ENCODE measurements at regions not wholly inside any gene's neighbourhood (a gene's known extent, or its start where the extent isn't known, plus 50 kb on each side); places are given as distances from the start of the nearest gene placed in this dataset.

- Histone ChIP-seq H3K14ac (ENCODE audit: low read length) (no peak overlapping the region), H3K4me2 (ENCODE audit: insufficient read depth, low read length, poor library complexity, severe bottlenecking) (no peak overlapping the region), H4K91ac (ENCODE audit: low read depth, low read length, poor library complexity) (no peak overlapping the region), H3K4me1 (ENCODE audit: control insufficient read depth in 2 of 2, insufficient read depth in 1 of 2, low read depth in 1 of 2, low read length in 2 of 2) (no peaks in the 10 kb centered on the region), H2BK15ac (ENCODE audit: low read length) (no peak overlapping the region), H3K4ac (ENCODE audit: low read length) (no peak overlapping the region), H2BK120ac (ENCODE audit: low read depth, low read length) (no peak overlapping the region), H3K27ac (replicated peaks; ENCODE audit: low read length) (no peak overlapping the region), H3K4me3 (ENCODE audit: low read length in 2 of 2) (no peak overlapping the region), H2AFZ (ENCODE audit: low read length) (no peak overlapping the region), H3K27me3 (ENCODE audit: control insufficient read depth in 3 of 3, insufficient read depth in 3 of 3, low read depth in 1 of 3, low read length in 3 of 3) (no peaks in the 10 kb centered on the region), H2BK5ac (ENCODE audit: low read length) (no peak overlapping the region), H3K79me1 (ENCODE audit: low read depth, low read length) (no peaks in the 10 kb centered on the region), H3K36me3 (replicated peaks in 1 of 2; ENCODE audit: control insufficient read depth in 2 of 2, insufficient read depth in 2 of 2, low read length in 2 of 2) (no peaks in the 10 kb centered on the region), H3K9me3 (replicated peaks in 1 of 2; ENCODE audit: control insufficient read depth in 2 of 2, insufficient read depth in 1 of 2, low read depth in 1 of 2, low read length in 2 of 2) (no peaks in the 10 kb centered on the region), H4K8ac (ENCODE audit: low read depth, low read length) (no peak overlapping the region), H3K9ac (ENCODE audit: low read depth, low read length, poor library complexity) (no peak overlapping the region), H2AK5ac (ENCODE audit: low read depth, low read length) (no peak overlapping the region), H3K18ac (ENCODE audit: low read length) (no peak overlapping the region), H2BK12ac (ENCODE audit: low read length) (no peak overlapping the region), H3K23ac (ENCODE audit: low read depth, low read length, poor library complexity) (no peak overlapping the region)
- DNase-seq (ENCODE audit: low spot score): no peak
- WGBS, 2 donors (ENCODE audit: extremely low coverage in 2 of 2, insufficient read length in 2 of 2, insufficient replicate concordance in 1 of 2): no CpG with 5 or more reads among the region's 3 CpGs
Measured at GRCh38 chr2:51534166-51534565, 502.2 kb upstream of the NRXN1 start.

GRCh38 chr2:51528156-51528555 lies 496.2 kb upstream of the NRXN1 start:
- Histone ChIP-seq H3K14ac (ENCODE audit: low read length) (no peak overlapping the region), H3K9ac (ENCODE audit: low read depth, low read length, poor library complexity) (no peak overlapping the region), H3K79me1 (ENCODE audit: low read depth, low read length) (no peaks in the 10 kb centered on the region), H3K36me3 (replicated peaks in 1 of 2; ENCODE audit: control insufficient read depth in 2 of 2, insufficient read depth in 2 of 2, low read length in 2 of 2) (no peaks in the 10 kb centered on the region), H3K27me3 (ENCODE audit: control insufficient read depth in 3 of 3, insufficient read depth in 3 of 3, low read depth in 1 of 3, low read length in 3 of 3) (no peaks in the 10 kb centered on the region), H3K27ac (replicated peaks; ENCODE audit: low read length) (no peak overlapping the region), H3K4me1 (ENCODE audit: control insufficient read depth in 2 of 2, insufficient read depth in 1 of 2, low read depth in 1 of 2, low read length in 2 of 2) (no peaks in the 10 kb centered on the region), H2BK15ac (ENCODE audit: low read length) (no peak overlapping the region), H3K9me3 (replicated peaks in 1 of 2; ENCODE audit: control insufficient read depth in 2 of 2, insufficient read depth in 1 of 2, low read depth in 1 of 2, low read length in 2 of 2) (no peaks in the 10 kb centered on the region), H2BK5ac (ENCODE audit: low read length) (no peak overlapping the region), H3K4me2 (ENCODE audit: insufficient read depth, low read length, poor library complexity, severe bottlenecking) (no peak overlapping the region), H2AFZ (ENCODE audit: low read length) (no peak overlapping the region), H2BK12ac (ENCODE audit: low read length) (no peak overlapping the region), H3K4ac (ENCODE audit: low read length) (no peak overlapping the region), H2BK120ac (ENCODE audit: low read depth, low read length) (no peak overlapping the region), H3K23ac (ENCODE audit: low read depth, low read length, poor library complexity) (no peak overlapping the region), H3K4me3 (ENCODE audit: low read length in 2 of 2) (no peak overlapping the region), H4K8ac (ENCODE audit: low read depth, low read length) (no peak overlapping the region), H4K91ac (ENCODE audit: low read depth, low read length, poor library complexity) (no peak overlapping the region), H2AK5ac (ENCODE audit: low read depth, low read length) (no peak overlapping the region), H3K18ac (ENCODE audit: low read length) (no peak overlapping the region)
- no peak for DNase-seq (ENCODE audit: low spot score)
- WGBS, 2 donors (ENCODE audit: extremely low coverage in 2 of 2, insufficient read length in 2 of 2, insufficient replicate concordance in 1 of 2): no CpG with 5 or more reads among the region's 3 CpGs

GRCh38 chr2:51526766-51527165 lies 494.8 kb upstream of the NRXN1 start:
- Histone ChIP-seq H3K4me1 (ENCODE audit: control insufficient read depth in 2 of 2, insufficient read depth in 1 of 2, low read depth in 1 of 2, low read length in 2 of 2) (no peaks in the 10 kb centered on the region), H3K23ac (ENCODE audit: low read depth, low read length, poor library complexity) (no peak overlapping the region), H3K27me3 (ENCODE audit: control insufficient read depth in 3 of 3, insufficient read depth in 3 of 3, low read depth in 1 of 3, low read length in 3 of 3) (no peaks in the 10 kb centered on the region), H2AK5ac (ENCODE audit: low read depth, low read length) (no peak overlapping the region), H3K18ac (ENCODE audit: low read length) (no peak overlapping the region), H3K27ac (replicated peaks; ENCODE audit: low read length) (no peak overlapping the region), H2BK5ac (ENCODE audit: low read length) (no peak overlapping the region), H3K9ac (ENCODE audit: low read depth, low read length, poor library complexity) (no peak overlapping the region), H2BK15ac (ENCODE audit: low read length) (no peak overlapping the region), H2AFZ (ENCODE audit: low read length) (no peak overlapping the region), H3K4ac (ENCODE audit: low read length) (no peak overlapping the region), H3K9me3 (replicated peaks in 1 of 2; ENCODE audit: control insufficient read depth in 2 of 2, insufficient read depth in 1 of 2, low read depth in 1 of 2, low read length in 2 of 2) (no peaks in the 10 kb centered on the region), H4K91ac (ENCODE audit: low read depth, low read length, poor library complexity) (no peak overlapping the region), H2BK12ac (ENCODE audit: low read length) (no peak overlapping the region), H3K36me3 (replicated peaks in 1 of 2; ENCODE audit: control insufficient read depth in 2 of 2, insufficient read depth in 2 of 2, low read length in 2 of 2) (no peaks in the 10 kb centered on the region), H3K79me1 (ENCODE audit: low read depth, low read length) (no peaks in the 10 kb centered on the region), H3K4me2 (ENCODE audit: insufficient read depth, low read length, poor library complexity, severe bottlenecking) (no peak overlapping the region), H2BK120ac (ENCODE audit: low read depth, low read length) (no peak overlapping the region), H4K8ac (ENCODE audit: low read depth, low read length) (no peak overlapping the region), H3K14ac (ENCODE audit: low read length) (no peak overlapping the region), H3K4me3 (ENCODE audit: low read length in 2 of 2) (no peak overlapping the region)
- DNase-seq (ENCODE audit: low spot score): no peak
- WGBS, 2 donors (ENCODE audit: extremely low coverage in 2 of 2, insufficient read length in 2 of 2, insufficient replicate concordance in 1 of 2): no CpG with 5 or more reads among the region's 2 CpGs

- Histone ChIP-seq H2BK5ac (ENCODE audit: low read length) (no peak overlapping the region), H2AFZ (ENCODE audit: low read length) (no peak overlapping the region), H3K4ac (ENCODE audit: low read length) (no peak overlapping the region), H3K27ac (replicated peaks; ENCODE audit: low read length) (no peak overlapping the region), H3K79me1 (ENCODE audit: low read depth, low read length) (no peaks in the 10 kb centered on the region), H3K36me3 (replicated peaks in 1 of 2; ENCODE audit: control insufficient read depth in 2 of 2, insufficient read depth in 2 of 2, low read length in 2 of 2) (no peaks in the 10 kb centered on the region), H3K18ac (ENCODE audit: low read length) (no peak overlapping the region), H4K91ac (ENCODE audit: low read depth, low read length, poor library complexity) (no peak overlapping the region), H3K9me3 (replicated peaks in 1 of 2; ENCODE audit: control insufficient read depth in 2 of 2, insufficient read depth in 1 of 2, low read depth in 1 of 2, low read length in 2 of 2) (no peaks in the 10 kb centered on the region), H3K23ac (ENCODE audit: low read depth, low read length, poor library complexity) (no peak overlapping the region), H3K27me3 (ENCODE audit: control insufficient read depth in 3 of 3, insufficient read depth in 3 of 3, low read depth in 1 of 3, low read length in 3 of 3) (no peaks in the 10 kb centered on the region), H3K4me2 (ENCODE audit: insufficient read depth, low read length, poor library complexity, severe bottlenecking) (no peak overlapping the region), H2BK15ac (ENCODE audit: low read length) (no peak overlapping the region), H3K4me3 (ENCODE audit: low read length in 2 of 2) (no peak overlapping the region), H2BK12ac (ENCODE audit: low read length) (no peak overlapping the region), H3K9ac (ENCODE audit: low read depth, low read length, poor library complexity) (no peak overlapping the region), H3K4me1 (ENCODE audit: control insufficient read depth in 2 of 2, insufficient read depth in 1 of 2, low read depth in 1 of 2, low read length in 2 of 2) (no peaks in the 10 kb centered on the region), H2AK5ac (ENCODE audit: low read depth, low read length) (no peak overlapping the region), H4K8ac (ENCODE audit: low read depth, low read length) (no peak overlapping the region), H3K14ac (ENCODE audit: low read length) (no peak overlapping the region), H2BK120ac (ENCODE audit: low read depth, low read length) (no peak overlapping the region)
- DNase-seq (ENCODE audit: low spot score): no peak
- no CpG with 5 or more reads among the region's 2 CpGs for WGBS, 2 donors (ENCODE audit: extremely low coverage in 2 of 2, insufficient read length in 2 of 2, insufficient replicate concordance in 1 of 2)
Measured at GRCh38 chr2:51516667-51517066, 484.7 kb upstream of the NRXN1 start.

Measured in neuronal stem cell (in vitro differentiated cells).